ENCODE measurements at regions not wholly inside any gene's neighbourhood (a gene's known extent, or its start where the extent isn't known, plus 50 kb on each side); places are given as distances from the start of the nearest gene placed in this dataset.

GRCh38 chr3:17844236-17844635, 101.8 kb upstream of the TBC1D5 start:
- H3K27ac ChIP-seq = no peak overlapping the region
- H3K36me3 ChIP-seq = no peaks in the 10 kb centered on the region
- TF ChIP-seq CTCF (IDR thresholded peaks at IDR 0.05; ENCODE audit: low read depth, low read length) = no peak
- H3K9me3 ChIP-seq (ENCODE audit: severe bottlenecking) = no peaks in the 10 kb centered on the region
- no peak for DNase-seq
- H3K27me3 ChIP-seq (ENCODE audit: insufficient read depth, low read depth, severe bottlenecking) = no peaks in the 10 kb centered on the region
- H3K4me3 ChIP-seq (ENCODE audit: low read depth, low read length) = no peak overlapping the region

- peak; percentile 96 for TF ChIP-seq CTCF (IDR thresholded peaks at IDR 0.05; ENCODE audit: low read depth, low read length)
- no peaks in the 10 kb centered on the region for H3K27me3 ChIP-seq (ENCODE audit: insufficient read depth, low read depth, severe bottlenecking)
- DNase-seq = peak; percentile 81
Measured at GRCh38 chr3:17841190-17841828, 98.9 kb upstream of the TBC1D5 start.

GRCh38 chr3:17840651-17841050, 98.2 kb upstream of the TBC1D5 start:
- Histone ChIP-seq H3K9me3 (ENCODE audit: severe bottlenecking) (no peaks in the 10 kb centered on the region), H3K27me3 (ENCODE audit: insufficient read depth, low read depth, severe bottlenecking) (no peaks in the 10 kb centered on the region), H3K4me3 (ENCODE audit: low read depth, low read length) (no peak overlapping the region), H3K36me3 (no peaks in the 10 kb centered on the region), H3K27ac (no peak overlapping the region)
- no peak for TF ChIP-seq CTCF (IDR thresholded peaks at IDR 0.05; ENCODE audit: low read depth, low read length)
- DNase-seq = no peak

More at GRCh38 chr3:17841190-17841828, 98.9 kb upstream of the TBC1D5 start:
- H3K36me3 ChIP-seq = no peaks in the 10 kb centered on the region
- no peaks in the 10 kb centered on the region for H3K9me3 ChIP-seq (ENCODE audit: severe bottlenecking)
- no peak overlapping the region for H3K4me3 ChIP-seq (ENCODE audit: low read depth, low read length)
- H3K27ac ChIP-seq = no peak overlapping the region

- Histone ChIP-seq H3K27ac (no peak overlapping the region), H3K4me3 (ENCODE audit: low read depth, low read length) (no peak overlapping the region), H3K9me3 (ENCODE audit: severe bottlenecking) (no peaks in the 10 kb centered on the region), H3K36me3 (no peaks in the 10 kb centered on the region), H3K27me3 (ENCODE audit: insufficient read depth, low read depth, severe bottlenecking) (no peaks in the 10 kb centered on the region)
- DNase-seq = no peak
- TF ChIP-seq CTCF (IDR thresholded peaks at IDR 0.05; ENCODE audit: low read depth, low read length) = no peak
Measured at GRCh38 chr3:17840126-17840525, 97.7 kb upstream of the TBC1D5 start.

- no peaks in the 10 kb centered on the region for H3K9me3 ChIP-seq (ENCODE audit: severe bottlenecking)
- TF ChIP-seq CTCF (IDR thresholded peaks at IDR 0.05; ENCODE audit: low read depth, low read length) = no peak
- no peak overlapping the region for H3K27ac ChIP-seq
- no peak for DNase-seq
- H3K27me3 ChIP-seq (ENCODE audit: insufficient read depth, low read depth, severe bottlenecking) = no peaks in the 10 kb centered on the region
- no peak overlapping the region for H3K4me3 ChIP-seq (ENCODE audit: low read depth, low read length)
- no peaks in the 10 kb centered on the region for H3K36me3 ChIP-seq
Measured at GRCh38 chr3:17836919-17837318, 94.5 kb upstream of the TBC1D5 start.

- no peak overlapping the region for H3K27ac ChIP-seq
- H3K4me3 ChIP-seq (ENCODE audit: low read depth, low read length) = no peak overlapping the region
- DNase-seq = no peak
- TF ChIP-seq CTCF (IDR thresholded peaks at IDR 0.05; ENCODE audit: low read depth, low read length) = no peak
- H3K9me3 ChIP-seq (ENCODE audit: severe bottlenecking) = no peaks in the 10 kb centered on the region
- H3K27me3 ChIP-seq (ENCODE audit: insufficient read depth, low read depth, severe bottlenecking) = no peaks in the 10 kb centered on the region
- H3K36me3 ChIP-seq = no peaks in the 10 kb centered on the region
Measured at GRCh38 chr3:17836092-17836491, 93.7 kb upstream of the TBC1D5 start.
